Transverse colon (tissue), 4 donors: ENCODE measurements at regions not wholly inside any gene's neighbourhood (a gene's known extent, or its start where the extent isn't known, plus 50 kb on each side); places are given as distances from the start of the nearest gene placed in this dataset.
"Not testable (repeated sequence)": the region's sequence is repeated elsewhere in the genome, so short reads cannot be mapped to it uniquely, and the experiment has no call there.

Experiments
- DNase-seq: peaks from one replicate; pipeline ENCODE4 v3.0.0-alpha.2; 2019
- H3K27ac ChIP-seq, 4 donors: fragments of 200-600 bp; sonication (generic); 2 replicates each; pipeline ENCODE4 v1.5.1; 2016 to 2018; ENCODE audit warnings: inconsistent platforms in 4 of 4
- H3K27me3 ChIP-seq: fragments of 200-600 bp; sonication (generic); 2 replicates; pipeline ENCODE4 v1.5.1; 2017; ENCODE audit warnings: inconsistent platforms
- H3K36me3 ChIP-seq, 4 donors: fragments of 200-600 bp; sonication (generic); 2 replicates each; pipeline ENCODE4 v1.5.1; 2017 to 2019; ENCODE audit warnings: inconsistent platforms in 4 of 4
- H3K4me1 ChIP-seq, 4 donors: fragments of 200-600 bp; sonication (generic); 2 replicates each; pipeline ENCODE4 v1.5.1; 2017 to 2020; ENCODE audit warnings: inconsistent platforms in 4 of 4
- H3K4me3 ChIP-seq, 4 donors: fragments of 200-600 bp; sonication (generic); 1 replicate in 1 of 4; 2 replicates in 3 of 4; pipeline versions ENCODE4 v1.5.1 to v1.6.1; 2017 to 2019; ENCODE audit warnings: inconsistent platforms in 4 of 4
- H3K9me3 ChIP-seq, 2 donors: fragments of 200-600 bp; sonication (generic); 2 replicates each; pipeline ENCODE4 v1.5.1; 2017 to 2019; ENCODE audit warnings: inconsistent platforms in 2 of 2
- EP300 ChIP-seq: sonication (generic); formaldehyde crosslinking; IDR thresholded peaks from one replicate; pipeline ENCODE4 v1.6.1; 2017; ENCODE audit warnings: antibody characterized with exemption, low read depth
- POLR2A ChIP-seq: fragments of 450-650 bp; IDR thresholded peaks from one replicate; pipeline ENCODE4 v1.6.1; 2016; ENCODE audit warnings: antibody characterized with exemption, mild to moderate bottlenecking, moderate library complexity
- POLR2AphosphoS5 ChIP-seq, 3 donors: sonication (generic); formaldehyde crosslinking; IDR thresholded peaks; one replicate each; pipeline ENCODE4 v1.6.1; 2016; ENCODE audit warnings: antibody characterized with exemption in 3 of 3
- WGBS, 2 donors: methylation state at CpG; one replicate each; pipeline ENCODE4 v1.1.5; 2018; ENCODE audit warnings: low coverage in 1 of 2; 5-methylcytosine and 5-hydroxymethylcytosine counted together
- in situ Hi-C, 4 donors: fragments of 200-750 bp; cut with MboI; loops; one replicate each; pipeline versions ENCODE4 v1.15.0 to v1.15.1; 2017; ENCODE audit warnings: low sequenced_read_pairs in 3 of 4, low pct_ligation_motif_present in 1 of 4, low pct_unique_long_range_greater_than_20kb in 1 of 4
- intact Hi-C: fragments of 100-400 bp; cut with DNase I; formaldehyde crosslinking; loops from one replicate; pipeline ENCODE4 v1.15.1; 2023; ENCODE audit warnings: low total_unique reads
- TF ChIP-seq, protein P1 (sequence below), 5 experiments: fragments of 200-600 bp in 3 of 5; fragments of 450-650 bp in 2 of 5; sonication (generic) in 3 of 5; IDR thresholded peaks; 1 replicate in 2 of 5; 2 replicates in 3 of 5; pipeline ENCODE4 v1.5.1; 2016 to 2017; ENCODE audit warnings: antibody characterized with exemption in 5 of 5, inconsistent platforms in 3 of 5, mild to moderate bottlenecking in 2 of 5, moderate library complexity in 1 of 5

DNA sequence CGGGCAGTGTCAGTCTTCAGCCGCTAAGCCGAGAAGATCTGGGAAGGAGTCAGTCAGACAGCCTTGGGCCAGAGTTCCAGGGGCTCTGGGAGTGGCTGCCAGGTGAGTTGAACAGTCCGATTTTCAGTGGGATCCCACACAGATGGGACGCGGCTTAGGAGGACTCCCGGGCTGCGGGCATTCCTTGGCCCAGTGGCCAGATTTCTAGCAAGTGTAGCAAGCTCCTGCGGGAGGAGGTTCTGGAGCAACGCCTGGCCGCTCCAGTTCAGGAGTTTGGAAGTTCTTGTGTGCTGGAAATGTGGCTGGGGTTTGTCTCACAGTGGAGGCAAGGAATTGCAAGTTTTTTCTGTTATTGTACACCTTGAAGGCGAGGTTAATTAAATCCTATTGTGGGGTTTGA lies 414.0 kb upstream of the EPHA7 start:
- DNase-seq, H3K27me3 ChIP-seq, intact Hi-C loops, H3K4me3 ChIP-seq, in situ Hi-C loops, H3K9me3 ChIP-seq, H3K4me1 ChIP-seq, H3K27ac ChIP-seq, H3K36me3 ChIP-seq: not testable (repeated sequence)
- 80% methylated on average over 4 of the region's 12 CpGs; no CpG with 5 or more reads in 1 of the 2 donors for WGBS, 2 donors

DNA sequence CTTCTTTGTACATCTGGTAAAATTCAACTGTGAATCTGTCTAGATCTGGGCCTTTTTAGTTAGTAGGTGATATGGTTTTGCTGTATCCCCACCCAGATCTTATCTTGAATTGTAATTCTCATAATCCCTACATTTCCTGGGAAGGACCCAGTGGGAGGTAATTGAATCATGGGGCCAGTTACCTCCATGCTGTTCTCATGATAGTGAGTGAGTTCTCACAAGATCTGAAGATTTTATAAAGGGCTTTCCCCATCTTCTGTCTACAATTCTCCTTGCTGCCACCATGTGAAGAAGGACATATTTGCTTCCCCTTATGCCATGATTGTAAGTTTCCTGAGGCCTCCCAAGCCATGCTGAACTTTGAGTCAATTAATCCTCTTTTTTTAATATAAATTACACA lies 410.4 kb upstream of the EPHA7 start:
- H3K36me3 ChIP-seq, H3K4me1 ChIP-seq, H3K27me3 ChIP-seq, intact Hi-C loops, DNase-seq, H3K9me3 ChIP-seq, in situ Hi-C loops, H3K4me3 ChIP-seq, H3K27ac ChIP-seq: not testable (repeated sequence)

DNA sequence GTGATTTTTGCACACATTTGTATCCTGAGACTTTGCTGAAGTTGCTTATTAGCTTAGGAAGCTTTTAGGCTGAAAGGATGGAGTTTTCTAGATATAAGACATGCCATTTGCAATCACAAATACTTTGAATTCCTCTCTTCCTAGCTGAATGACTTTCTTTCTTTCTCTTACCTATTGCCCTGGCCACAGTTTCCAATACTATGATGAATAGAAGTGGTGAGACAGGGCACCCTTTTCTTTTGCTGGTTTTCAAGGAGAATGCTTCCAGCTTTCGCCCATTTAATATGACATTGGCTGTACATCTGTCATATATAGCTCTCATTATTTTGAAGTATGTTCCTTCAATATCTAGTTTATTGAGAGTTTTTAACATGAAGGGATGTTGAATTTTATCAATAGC lies 409.6 kb upstream of the EPHA7 start:
- Histone ChIP-seq H3K36me3 (no peaks in the 10 kb centered on the region), H3K27ac (no peak overlapping the region), H3K9me3 (no peaks in the 10 kb centered on the region), H3K4me1 (no peaks in the 10 kb centered on the region), H3K4me3 (no peak overlapping the region), H3K27me3 (no peaks in the 10 kb centered on the region)
- intact Hi-C loops: no loop called here
- DNase-seq: no peak
- 83 to 95% methylated on average over 1 of the region's 1 CpG for WGBS, 2 donors
- in situ Hi-C loops: no loop called here
- TF ChIP-seq POLR2A (no peak), POLR2AphosphoS5 (IDR thresholded peaks at IDR 0.05) (no peak), EP300 (no peak)
- TF ChIP-seq, protein P1, sequence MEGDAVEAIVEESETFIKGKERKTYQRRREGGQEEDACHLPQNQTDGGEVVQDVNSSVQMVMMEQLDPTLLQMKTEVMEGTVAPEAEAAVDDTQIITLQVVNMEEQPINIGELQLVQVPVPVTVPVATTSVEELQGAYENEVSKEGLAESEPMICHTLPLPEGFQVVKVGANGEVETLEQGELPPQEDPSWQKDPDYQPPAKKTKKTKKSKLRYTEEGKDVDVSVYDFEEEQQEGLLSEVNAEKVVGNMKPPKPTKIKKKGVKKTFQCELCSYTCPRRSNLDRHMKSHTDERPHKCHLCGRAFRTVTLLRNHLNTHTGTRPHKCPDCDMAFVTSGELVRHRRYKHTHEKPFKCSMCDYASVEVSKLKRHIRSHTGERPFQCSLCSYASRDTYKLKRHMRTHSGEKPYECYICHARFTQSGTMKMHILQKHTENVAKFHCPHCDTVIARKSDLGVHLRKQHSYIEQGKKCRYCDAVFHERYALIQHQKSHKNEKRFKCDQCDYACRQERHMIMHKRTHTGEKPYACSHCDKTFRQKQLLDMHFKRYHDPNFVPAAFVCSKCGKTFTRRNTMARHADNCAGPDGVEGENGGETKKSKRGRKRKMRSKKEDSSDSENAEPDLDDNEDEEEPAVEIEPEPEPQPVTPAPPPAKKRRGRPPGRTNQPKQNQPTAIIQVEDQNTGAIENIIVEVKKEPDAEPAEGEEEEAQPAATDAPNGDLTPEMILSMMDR (IDR thresholded peaks at IDR 0.05): no peak

DNA sequence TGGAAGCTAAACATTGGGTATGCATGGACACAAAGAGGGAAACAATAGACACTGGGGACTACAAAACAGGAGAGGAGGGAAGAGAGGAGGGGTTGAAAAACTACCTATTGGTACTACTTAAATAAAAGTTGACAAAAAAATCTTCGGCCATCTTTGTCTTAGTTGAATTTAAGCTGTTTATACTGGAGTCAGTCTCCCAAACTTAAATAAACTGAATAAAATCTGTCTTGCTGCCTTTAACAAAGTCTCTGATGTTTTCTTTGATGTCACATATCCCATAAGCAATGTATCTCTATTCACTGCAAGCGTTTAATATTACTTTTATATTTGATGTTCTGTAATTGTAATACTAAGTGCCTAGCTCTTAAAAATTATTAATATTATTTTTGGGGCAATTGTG lies 409.2 kb upstream of the EPHA7 start:
- in situ Hi-C loops: no loop called here
- no peak overlapping the region for H3K4me3 ChIP-seq
- no peak for DNase-seq
- no peaks in the 10 kb centered on the region for H3K9me3 ChIP-seq
- H3K4me1 ChIP-seq: no peaks in the 10 kb centered on the region
- TF ChIP-seq, protein P1 (IDR thresholded peaks at IDR 0.05): no peak
- TF ChIP-seq POLR2A (no peak), EP300 (no peak), POLR2AphosphoS5 (IDR thresholded peaks at IDR 0.05) (no peak)
- intact Hi-C loops: no loop called here
- H3K36me3 ChIP-seq: no peaks in the 10 kb centered on the region
- no peaks in the 10 kb centered on the region for H3K27me3 ChIP-seq
- no peak overlapping the region for H3K27ac ChIP-seq
- WGBS, 2 donors: 82 to 90% methylated on average over 2 of the region's 2 CpGs

DNA sequence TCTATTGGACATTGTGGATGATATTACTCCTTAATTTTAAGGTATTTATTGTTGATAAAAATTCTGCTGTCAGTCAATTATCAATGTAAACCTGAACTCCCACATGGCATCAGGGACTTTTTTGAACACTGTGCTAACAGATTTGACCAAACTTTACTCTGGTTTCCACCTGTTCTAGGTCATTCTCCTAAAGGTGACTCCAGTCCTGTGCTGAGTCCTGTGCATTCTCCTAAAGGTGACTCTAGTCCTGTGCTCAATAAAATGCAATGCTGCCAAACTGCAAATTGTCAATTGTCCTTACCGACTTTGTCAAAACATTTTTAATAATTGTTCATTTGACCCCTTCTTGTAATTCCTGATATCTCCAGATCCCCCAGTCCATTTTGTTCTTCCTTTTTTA lies 408.4 kb upstream of the EPHA7 start:
- H3K4me3 ChIP-seq: no peak overlapping the region
- in situ Hi-C loops: no loop called here
- no peak for TF ChIP-seq EP300
- TF ChIP-seq POLR2AphosphoS5 (IDR thresholded peaks at IDR 0.05): no peak
- TF ChIP-seq, protein P1 (IDR thresholded peaks at IDR 0.05): no peak
- TF ChIP-seq POLR2A: no peak

More for the DNA sequence above, 408.4 kb upstream of the EPHA7 start:
- 91 to 93% methylated on average over 1 of the region's 1 CpG for WGBS, 2 donors
- H3K9me3 ChIP-seq: no peaks in the 10 kb centered on the region
- no peaks in the 10 kb centered on the region for H3K36me3 ChIP-seq
- no peaks in the 10 kb centered on the region for H3K4me1 ChIP-seq
- intact Hi-C loops: no loop called here
- DNase-seq: no peak
- no peaks in the 10 kb centered on the region for H3K27me3 ChIP-seq
- no peak overlapping the region for H3K27ac ChIP-seq
